ENCODE measurements at regions not wholly inside any gene's neighbourhood (a gene's known extent, or its start where the extent isn't known, plus 50 kb on each side); places are given as distances from the start of the nearest gene placed in this dataset.

GRCh38 chr2:81158505-81158904, 854.0 kb upstream of the LRRTM1 start:
- Mint-ChIP-seq H3K27me3 (no peaks in the 10 kb centered on the region), H3K4me1 (no peaks in the 10 kb centered on the region), H3K4me3 (no peak overlapping the region), H3K36me3 (ENCODE audit: insufficient read depth) (no peaks in the 10 kb centered on the region), H3K27ac (ENCODE audit: low read depth) (no peak overlapping the region), H3K9me3 (peaks cover 17% of the 10 kb centered on the region)
- ATAC-seq (replicated peaks; ENCODE audit: extremely low read depth, poor library complexity, severe bottlenecking) (no peak), DNase-seq (ENCODE audit: low spot score in 2 of 2) (no peak)

GRCh38 chr2:81148323-81148722, 843.8 kb upstream of the LRRTM1 start:
- DNase-seq (ENCODE audit: low spot score in 2 of 2) (no peak), ATAC-seq (replicated peaks; ENCODE audit: extremely low read depth, poor library complexity, severe bottlenecking) (no peak)
- Mint-ChIP-seq H3K4me3 (no peak overlapping the region), H3K27me3 (no peaks in the 10 kb centered on the region), H3K27ac (ENCODE audit: low read depth) (no peak overlapping the region), H3K4me1 (no peaks in the 10 kb centered on the region), H3K9me3 (peaks cover 35% of the 10 kb centered on the region), H3K36me3 (ENCODE audit: insufficient read depth) (no peaks in the 10 kb centered on the region)

GRCh38 chr2:81136296-81136695, 831.7 kb upstream of the LRRTM1 start:
- peaks cover 15% of the 10 kb centered on the region for H3K9me3 Mint-ChIP-seq
- no peak overlapping the region for H3K4me3 Mint-ChIP-seq
- H3K4me1 Mint-ChIP-seq = no peaks in the 10 kb centered on the region
- no peak overlapping the region for H3K27ac Mint-ChIP-seq (ENCODE audit: low read depth)
- DNase-seq (ENCODE audit: low spot score in 2 of 2) (no peak), ATAC-seq (replicated peaks; ENCODE audit: extremely low read depth, poor library complexity, severe bottlenecking) (no peak)
- H3K27me3 Mint-ChIP-seq = no peaks in the 10 kb centered on the region
- peaks cover 2% of the 10 kb centered on the region for H3K36me3 Mint-ChIP-seq (ENCODE audit: insufficient read depth)

DNA sequence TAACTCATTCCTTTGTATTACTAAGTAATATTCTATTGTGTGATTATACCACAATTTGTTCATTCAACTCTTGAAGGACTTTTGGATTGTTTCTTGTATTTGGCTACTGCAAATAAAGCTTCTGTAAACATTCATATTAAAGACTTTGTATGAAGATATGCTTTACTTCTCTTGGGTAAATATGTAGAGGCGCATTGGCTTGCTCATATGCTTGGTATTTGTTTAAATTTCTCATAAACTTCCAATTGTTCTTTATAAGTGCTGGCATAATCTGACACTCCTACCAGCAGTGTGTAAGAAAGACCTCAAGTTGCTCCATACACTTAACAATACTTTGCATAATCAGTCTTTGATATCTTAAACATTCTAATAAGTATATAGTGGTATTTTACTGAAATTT, 792.8 kb upstream of the LRRTM1 start:
- Mint-ChIP-seq H3K9me3 (peaks cover 12% of the 10 kb centered on the region), H3K27ac (ENCODE audit: low read depth) (no peak overlapping the region), H3K4me3 (no peak overlapping the region), H3K36me3 (ENCODE audit: insufficient read depth) (peaks cover 2% of the 10 kb centered on the region), H3K27me3 (no peaks in the 10 kb centered on the region), H3K4me1 (no peaks in the 10 kb centered on the region)
- no peak for ATAC-seq (replicated peaks; ENCODE audit: extremely low read depth, poor library complexity, severe bottlenecking)
- DNase-seq (ENCODE audit: low spot score in 2 of 2) = no peak

GRCh38 chr2:81093031-81093430, 788.5 kb upstream of the LRRTM1 start:
- ATAC-seq (replicated peaks; ENCODE audit: extremely low read depth, poor library complexity, severe bottlenecking) (no peak), DNase-seq (ENCODE audit: low spot score in 2 of 2) (no peak)
- Mint-ChIP-seq H3K4me3 (no peak overlapping the region), H3K36me3 (ENCODE audit: insufficient read depth) (peaks cover under 1% of the 10 kb centered on the region), H3K9me3 (peaks cover 17% of the 10 kb centered on the region), H3K4me1 (no peaks in the 10 kb centered on the region), H3K27me3 (no peaks in the 10 kb centered on the region), H3K27ac (ENCODE audit: low read depth) (no peak overlapping the region)

DNA sequence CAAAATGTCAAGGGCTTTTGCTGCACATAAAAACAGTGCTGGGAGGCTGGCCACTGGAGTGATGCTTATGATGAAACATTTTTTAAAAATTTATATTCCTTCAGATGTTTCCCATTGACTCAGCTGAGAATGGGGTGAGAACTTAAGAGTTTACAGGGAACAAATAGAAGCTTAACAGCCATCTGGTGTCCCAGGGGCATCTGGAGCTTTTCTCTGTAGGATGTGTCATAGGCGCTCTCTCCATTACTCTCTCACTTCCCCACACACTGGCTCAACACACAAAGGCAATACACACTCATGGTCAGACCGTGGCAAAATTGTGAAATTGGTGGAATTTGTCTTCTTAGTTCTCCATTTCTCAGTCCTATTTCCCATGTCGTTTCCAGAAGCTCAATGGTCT, 783.1 kb upstream of the LRRTM1 start:
- Mint-ChIP-seq H3K4me3 (no peak overlapping the region), H3K4me1 (no peaks in the 10 kb centered on the region), H3K27ac (ENCODE audit: low read depth) (no peak overlapping the region), H3K36me3 (ENCODE audit: insufficient read depth) (no peaks in the 10 kb centered on the region), H3K27me3 (no peaks in the 10 kb centered on the region), H3K9me3 (peaks cover 24% of the 10 kb centered on the region)
- DNase-seq (ENCODE audit: low spot score in 2 of 2) (no peak), ATAC-seq (replicated peaks; ENCODE audit: extremely low read depth, poor library complexity, severe bottlenecking) (no peak)

DNA sequence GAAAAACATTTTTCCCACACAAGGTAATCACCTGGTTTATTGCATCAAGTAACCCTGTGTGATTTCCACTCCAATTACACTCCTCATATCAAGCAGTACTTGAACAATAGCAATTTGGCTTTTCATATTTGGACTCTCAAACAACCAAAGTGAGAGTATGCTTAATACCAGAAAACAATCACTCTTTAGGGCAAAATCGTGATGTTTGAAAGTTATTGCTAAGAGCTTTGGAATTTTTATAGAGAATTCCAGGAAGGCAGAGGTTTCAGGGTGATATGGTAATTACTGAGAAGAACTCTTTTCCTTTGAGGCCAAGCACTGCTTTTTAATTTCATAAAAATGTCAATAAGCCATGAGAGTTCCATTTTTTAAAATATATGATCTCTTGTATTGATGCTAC, 779.5 kb upstream of the LRRTM1 start:
- no peaks in the 10 kb centered on the region for H3K4me1 Mint-ChIP-seq
- no peak overlapping the region for H3K4me3 Mint-ChIP-seq
- H3K36me3 Mint-ChIP-seq (ENCODE audit: insufficient read depth) = no peaks in the 10 kb centered on the region

GRCh38 chr2:81078631-81079030, 774.1 kb upstream of the LRRTM1 start:
- H3K36me3 Mint-ChIP-seq (ENCODE audit: insufficient read depth) = no peaks in the 10 kb centered on the region
- no peak overlapping the region for H3K27ac Mint-ChIP-seq (ENCODE audit: low read depth)
- ATAC-seq (replicated peaks; ENCODE audit: extremely low read depth, poor library complexity, severe bottlenecking) (no peak), DNase-seq (ENCODE audit: low spot score in 2 of 2) (no peak)
- no peaks in the 10 kb centered on the region for H3K4me1 Mint-ChIP-seq
- no peak overlapping the region for H3K4me3 Mint-ChIP-seq
- H3K9me3 Mint-ChIP-seq = peaks cover 28% of the 10 kb centered on the region
- no peaks in the 10 kb centered on the region for H3K27me3 Mint-ChIP-seq

More for the DNA sequence above, 779.5 kb upstream of the LRRTM1 start:
- ATAC-seq (replicated peaks; ENCODE audit: extremely low read depth, poor library complexity, severe bottlenecking) (no peak), DNase-seq (ENCODE audit: low spot score in 2 of 2) (no peak)
- H3K27ac Mint-ChIP-seq (ENCODE audit: low read depth) = no peak overlapping the region
- H3K27me3 Mint-ChIP-seq = no peaks in the 10 kb centered on the region
- H3K9me3 Mint-ChIP-seq = peaks cover 34% of the 10 kb centered on the region

DNA sequence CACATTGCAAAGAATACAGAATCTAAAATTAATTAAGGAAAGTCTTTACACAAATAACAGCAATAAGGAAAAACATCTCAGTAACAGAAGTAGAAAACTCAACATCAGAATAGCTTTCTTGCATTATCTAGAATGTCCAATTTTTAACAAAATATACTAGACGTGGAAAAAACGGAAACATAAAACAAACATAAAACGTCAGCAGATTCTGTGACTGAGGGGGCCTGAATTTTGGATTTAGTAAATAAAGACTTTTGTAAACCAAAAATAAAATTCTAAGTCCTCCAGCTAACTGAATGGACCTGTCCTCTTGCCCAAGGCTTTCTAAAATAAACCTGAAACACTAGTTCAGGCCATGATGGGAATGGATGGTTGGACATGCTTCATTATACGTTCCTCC, 773.5 kb upstream of the LRRTM1 start:
- DNase-seq (ENCODE audit: low spot score in 2 of 2) = no peak
- no peak overlapping the region for H3K27ac Mint-ChIP-seq (ENCODE audit: low read depth)
- H3K4me3 Mint-ChIP-seq = no peak overlapping the region
- no peak for ATAC-seq (replicated peaks; ENCODE audit: extremely low read depth, poor library complexity, severe bottlenecking)
- H3K27me3 Mint-ChIP-seq = no peaks in the 10 kb centered on the region
- H3K9me3 Mint-ChIP-seq = peaks cover 26% of the 10 kb centered on the region
- no peaks in the 10 kb centered on the region for H3K36me3 Mint-ChIP-seq (ENCODE audit: insufficient read depth)
- H3K4me1 Mint-ChIP-seq = no peaks in the 10 kb centered on the region

DNA sequence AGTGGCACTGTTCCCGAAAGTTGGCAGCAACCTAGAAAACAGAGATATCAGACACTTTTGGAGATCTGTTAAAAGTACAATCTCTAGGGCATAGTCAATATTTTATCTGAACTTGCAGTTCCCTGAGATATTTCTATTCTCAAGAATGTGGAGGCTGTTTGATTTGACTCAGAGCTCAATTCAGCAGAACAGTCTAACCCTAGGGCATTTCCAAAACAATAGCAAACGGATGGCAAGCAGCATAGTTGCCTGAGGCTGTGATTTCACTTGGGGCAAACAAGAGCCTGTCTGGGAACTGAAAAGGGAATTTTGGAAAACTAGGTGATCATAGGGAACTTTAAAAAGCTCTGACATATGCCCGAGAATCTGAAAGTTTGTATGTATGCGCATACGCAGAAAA, 772.8 kb upstream of the LRRTM1 start:
- Mint-ChIP-seq H3K9me3 (peaks cover 23% of the 10 kb centered on the region), H3K27me3 (no peaks in the 10 kb centered on the region), H3K36me3 (ENCODE audit: insufficient read depth) (no peaks in the 10 kb centered on the region), H3K27ac (ENCODE audit: low read depth) (no peak overlapping the region), H3K4me3 (no peak overlapping the region), H3K4me1 (no peaks in the 10 kb centered on the region)
- DNase-seq (ENCODE audit: low spot score in 2 of 2) (no peak), ATAC-seq (replicated peaks; ENCODE audit: extremely low read depth, poor library complexity, severe bottlenecking) (no peak)

- H3K27ac Mint-ChIP-seq (ENCODE audit: low read depth) = no peak overlapping the region
- no peak overlapping the region for H3K4me3 Mint-ChIP-seq
- ATAC-seq (replicated peaks; ENCODE audit: extremely low read depth, poor library complexity, severe bottlenecking) (no peak), DNase-seq (ENCODE audit: low spot score in 2 of 2) (no peak)
- H3K27me3 Mint-ChIP-seq = no peaks in the 10 kb centered on the region
- H3K4me1 Mint-ChIP-seq = no peaks in the 10 kb centered on the region
- peaks cover 13% of the 10 kb centered on the region for H3K9me3 Mint-ChIP-seq
- H3K36me3 Mint-ChIP-seq (ENCODE audit: insufficient read depth) = no peaks in the 10 kb centered on the region
Observed at GRCh38 chr2:81073412-81073811, 768.9 kb upstream of the LRRTM1 start.

DNA sequence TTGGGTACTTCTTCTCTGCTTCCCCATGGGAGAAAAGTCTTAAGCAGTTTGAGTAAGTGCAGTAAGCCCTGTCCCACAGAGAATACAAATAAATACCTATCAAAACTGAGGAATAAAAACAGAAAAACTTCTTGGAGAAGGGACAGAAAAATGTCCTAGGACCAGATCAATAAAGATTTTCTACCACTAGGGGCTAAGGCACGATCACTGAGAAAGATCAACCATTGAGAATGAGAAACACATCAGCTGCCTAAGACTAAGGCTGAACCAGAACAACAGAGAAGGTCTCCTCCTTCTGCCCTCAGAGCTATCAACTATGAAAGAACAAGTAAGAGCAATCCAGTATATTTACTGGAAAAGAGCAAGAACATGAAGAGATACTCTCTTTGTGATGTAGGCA, 763.6 kb upstream of the LRRTM1 start:
- no peak for ATAC-seq (replicated peaks; ENCODE audit: extremely low read depth, poor library complexity, severe bottlenecking)
- H3K9me3 Mint-ChIP-seq = peaks cover 27% of the 10 kb centered on the region

DNA sequence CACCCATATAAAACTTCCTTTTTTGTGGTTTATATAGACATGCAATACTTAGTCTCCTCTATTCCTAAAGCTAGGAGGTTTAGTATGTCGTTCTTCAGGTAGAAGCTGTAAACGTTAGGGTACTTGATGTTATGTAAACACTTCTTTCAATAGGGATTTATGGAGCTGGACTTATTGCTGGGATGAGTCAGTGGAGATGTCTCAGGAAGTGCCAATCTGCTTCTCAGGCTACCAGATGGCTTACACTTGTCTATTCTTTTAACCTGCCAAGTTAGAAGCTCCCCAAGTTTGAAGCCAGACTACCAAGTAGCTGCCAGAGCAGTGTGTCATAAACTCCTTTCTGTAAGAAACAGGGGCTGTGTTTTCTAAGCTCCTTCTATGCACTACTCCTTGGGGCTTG, 756.5 kb upstream of the LRRTM1 start:
- ATAC-seq (replicated peaks; ENCODE audit: extremely low read depth, poor library complexity, severe bottlenecking) = no peak
- Mint-ChIP-seq H3K27me3 (no peaks in the 10 kb centered on the region), H3K4me1 (no peaks in the 10 kb centered on the region), H3K4me3 (no peak overlapping the region), H3K27ac (ENCODE audit: low read depth) (no peak overlapping the region), H3K9me3 (peaks cover 38% of the 10 kb centered on the region), H3K36me3 (ENCODE audit: insufficient read depth) (no peaks in the 10 kb centered on the region)
- DNase-seq (ENCODE audit: low spot score in 2 of 2) = no peak

More for the DNA sequence above, 763.6 kb upstream of the LRRTM1 start:
- no peak overlapping the region for H3K4me3 Mint-ChIP-seq
- no peak for DNase-seq (ENCODE audit: low spot score in 2 of 2)
- H3K27me3 Mint-ChIP-seq = no peaks in the 10 kb centered on the region
- H3K4me1 Mint-ChIP-seq = no peaks in the 10 kb centered on the region
- H3K27ac Mint-ChIP-seq (ENCODE audit: low read depth) = no peak overlapping the region
- H3K36me3 Mint-ChIP-seq (ENCODE audit: insufficient read depth) = no peaks in the 10 kb centered on the region

- no peaks in the 10 kb centered on the region for H3K4me1 Mint-ChIP-seq
- H3K27ac Mint-ChIP-seq (ENCODE audit: low read depth) = no peak overlapping the region
- no peak for ATAC-seq (replicated peaks; ENCODE audit: extremely low read depth, poor library complexity, severe bottlenecking)
- DNase-seq (ENCODE audit: low spot score in 2 of 2) = no peak
- H3K36me3 Mint-ChIP-seq (ENCODE audit: insufficient read depth) = no peaks in the 10 kb centered on the region
- H3K9me3 Mint-ChIP-seq = peaks cover 25% of the 10 kb centered on the region
- H3K4me3 Mint-ChIP-seq = no peak overlapping the region
- no peaks in the 10 kb centered on the region for H3K27me3 Mint-ChIP-seq
Observed at GRCh38 chr2:81050580-81051095, 746.1 kb upstream of the LRRTM1 start.

All from central memory CD8-positive, alpha-beta T cell (primary cell).